Loucy (cell line): ENCODE measurements at regions not wholly inside any gene's neighbourhood (a gene's known extent, or its start where the extent isn't known, plus 50 kb on each side); places are given as distances from the start of the nearest gene placed in this dataset.

Experiments
- H2AFZ ChIP-seq: fragments of 200-600 bp; sonication (generic); 2 replicates; pipeline ENCODE4 v1.6.0; 2016; ENCODE audit warnings: antibody characterized with exemption, mild to moderate bottlenecking, low read length, moderate library complexity
- H3F3A ChIP-seq: fragments of 200-600 bp; 2 replicates; pipeline ENCODE4 v1.6.0; 2016; ENCODE audit warnings: antibody characterized with exemption, low read depth, mild to moderate bottlenecking
- H3K27me3 ChIP-seq: fragments of 200-600 bp; sonication (generic); 2 replicates; pipeline ENCODE4 v1.6.1; 2014; ENCODE audit warnings: low read length, mild to moderate bottlenecking; ENCODE audit not compliant: insufficient read depth, poor library complexity, severe bottlenecking
- H3K36me3 ChIP-seq: fragments of 200-600 bp; sonication (generic); 2 replicates; pipeline ENCODE4 v1.6.1; 2016; ENCODE audit warnings: low read length; ENCODE audit not compliant: insufficient read depth
- H3K4me1 ChIP-seq: fragments of 200-600 bp; sonication (generic); 2 replicates; pipeline ENCODE4 v1.5.1; 2014; ENCODE audit warnings: low read length, mild to moderate bottlenecking; ENCODE audit not compliant: insufficient read depth, poor library complexity, severe bottlenecking
- H3K4me2 ChIP-seq: fragments of 200-600 bp; sonication (generic); 2 replicates; pipeline ENCODE4 v1.6.0; 2014; ENCODE audit warnings: antibody characterized with exemption, low read length, low read depth, mild to moderate bottlenecking; ENCODE audit not compliant: poor library complexity, severe bottlenecking
- H3K4me3 ChIP-seq: fragments of 200-600 bp; sonication (generic); 2 replicates; pipeline ENCODE4 v1.5.1; 2014; ENCODE audit warnings: low read length, mild to moderate bottlenecking, mixed read lengths; ENCODE audit not compliant: poor library complexity, severe bottlenecking
- H3K79me2 ChIP-seq: fragments of 200-600 bp; sonication (generic); 2 replicates; pipeline ENCODE4 v1.6.1; 2014; ENCODE audit warnings: low read length; ENCODE audit not compliant: insufficient read depth
- H3K9ac ChIP-seq: fragments of 200-600 bp; sonication (generic); 2 replicates; pipeline ENCODE4 v1.6.0; 2014; ENCODE audit warnings: mild to moderate bottlenecking, low read depth, low read length, moderate library complexity; ENCODE audit not compliant: poor library complexity, severe bottlenecking
- H3K9me2 ChIP-seq: fragments of 200-600 bp; sonication (generic); replicated peaks from 2 replicates; pipeline ENCODE4 v1.6.1; 2016; ENCODE audit warnings: low read depth, low read length, mixed read lengths
- H3K9me3 ChIP-seq: fragments of 200-600 bp; sonication (generic); 2 replicates; pipeline ENCODE4 v1.6.1; 2014; ENCODE audit warnings: mild to moderate bottlenecking, antibody characterized with exemption, low read length, low read depth; ENCODE audit not compliant: insufficient read depth
- H4K20me1 ChIP-seq: fragments of 200-600 bp; sonication (generic); 2 replicates; pipeline ENCODE4 v1.6.0; 2014; ENCODE audit warnings: antibody characterized with exemption, low read length, mild to moderate bottlenecking; ENCODE audit not compliant: insufficient read depth, poor library complexity, severe bottlenecking
- EZH2phosphoT487 ChIP-seq: fragments of 200-600 bp; IDR thresholded peaks from 2 replicates; pipeline ENCODE4 v1.6.1; 2018; ENCODE audit warnings: antibody characterized with exemption, mild to moderate bottlenecking, moderate library complexity, borderline replicate concordance
- TF ChIP-seq, protein P1 (sequence below): fragments of 200-600 bp; sonication (generic); conservative IDR thresholded peaks from 2 replicates; pipeline ENCODE4 v1.5.1; 2014; ENCODE audit warnings: mild to moderate bottlenecking, antibody characterized with exemption, low read length

DNA sequence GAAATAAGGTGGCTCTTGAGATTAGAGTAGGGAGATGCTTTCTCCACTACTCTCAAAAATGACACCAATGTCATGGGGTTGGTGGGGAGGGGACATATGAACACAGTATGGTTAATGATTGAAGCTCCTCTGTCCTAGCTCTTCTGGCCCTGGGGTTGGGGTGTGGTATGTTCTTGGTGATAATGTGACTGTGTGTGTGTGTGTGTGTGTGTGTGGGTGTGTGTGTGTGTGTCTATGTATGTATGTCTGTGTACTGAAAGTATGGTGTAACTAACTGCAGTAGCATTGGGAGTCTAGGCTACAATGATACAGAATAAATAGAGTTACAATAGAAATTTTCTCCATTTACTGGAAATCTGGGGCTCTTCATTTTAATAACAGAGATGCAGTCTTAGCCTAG lies 121.0 kb upstream of the CD180 start:
- H3K4me1 ChIP-seq, result no peaks in the 10 kb centered on the region
- H4K20me1 ChIP-seq, result no peaks in the 10 kb centered on the region
- H3K9ac ChIP-seq, result no peak overlapping the region
- no peak overlapping the region for H2AFZ ChIP-seq
- H3K4me2 ChIP-seq, result no peak overlapping the region
- TF ChIP-seq, protein P1, sequence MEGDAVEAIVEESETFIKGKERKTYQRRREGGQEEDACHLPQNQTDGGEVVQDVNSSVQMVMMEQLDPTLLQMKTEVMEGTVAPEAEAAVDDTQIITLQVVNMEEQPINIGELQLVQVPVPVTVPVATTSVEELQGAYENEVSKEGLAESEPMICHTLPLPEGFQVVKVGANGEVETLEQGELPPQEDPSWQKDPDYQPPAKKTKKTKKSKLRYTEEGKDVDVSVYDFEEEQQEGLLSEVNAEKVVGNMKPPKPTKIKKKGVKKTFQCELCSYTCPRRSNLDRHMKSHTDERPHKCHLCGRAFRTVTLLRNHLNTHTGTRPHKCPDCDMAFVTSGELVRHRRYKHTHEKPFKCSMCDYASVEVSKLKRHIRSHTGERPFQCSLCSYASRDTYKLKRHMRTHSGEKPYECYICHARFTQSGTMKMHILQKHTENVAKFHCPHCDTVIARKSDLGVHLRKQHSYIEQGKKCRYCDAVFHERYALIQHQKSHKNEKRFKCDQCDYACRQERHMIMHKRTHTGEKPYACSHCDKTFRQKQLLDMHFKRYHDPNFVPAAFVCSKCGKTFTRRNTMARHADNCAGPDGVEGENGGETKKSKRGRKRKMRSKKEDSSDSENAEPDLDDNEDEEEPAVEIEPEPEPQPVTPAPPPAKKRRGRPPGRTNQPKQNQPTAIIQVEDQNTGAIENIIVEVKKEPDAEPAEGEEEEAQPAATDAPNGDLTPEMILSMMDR, result no peak
- no peak for TF ChIP-seq EZH2phosphoT487
- no peaks in the 10 kb centered on the region for H3K9me3 ChIP-seq
- H3K27me3 ChIP-seq, result no peaks in the 10 kb centered on the region
- H3K9me2 ChIP-seq, result no peaks in the 10 kb centered on the region
- H3F3A ChIP-seq, result no peaks in the 10 kb centered on the region
- H3K79me2 ChIP-seq, result no peaks in the 10 kb centered on the region
- H3K36me3 ChIP-seq, result no peaks in the 10 kb centered on the region
- H3K4me3 ChIP-seq, result no peak overlapping the region

DNA sequence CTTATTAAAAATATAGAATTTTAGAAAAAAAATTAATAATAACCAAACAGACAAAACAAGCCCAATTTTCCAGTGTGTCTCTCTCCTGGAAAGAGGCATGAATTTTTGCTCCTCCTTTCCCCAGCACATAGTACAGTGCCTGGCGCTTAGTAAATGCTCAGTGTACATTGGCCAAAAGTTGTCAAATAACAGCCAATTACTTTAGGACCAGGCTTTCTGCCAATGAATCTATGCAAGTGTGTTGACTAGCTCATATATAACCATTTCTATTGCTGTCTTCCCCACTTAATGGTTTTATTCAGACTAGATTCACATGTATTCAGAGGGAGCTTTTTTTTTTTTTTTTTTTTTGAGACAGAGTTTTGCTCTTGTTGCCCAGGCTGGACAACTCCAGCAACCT lies 120.1 kb upstream of the CD180 start:
- Histone ChIP-seq H4K20me1 (no peaks in the 10 kb centered on the region), H3K9me3 (no peaks in the 10 kb centered on the region), H3K79me2 (no peaks in the 10 kb centered on the region), H3K9ac (no peak overlapping the region), H3F3A (no peaks in the 10 kb centered on the region), H3K36me3 (no peaks in the 10 kb centered on the region), H3K4me3 (no peak overlapping the region), H3K4me2 (no peak overlapping the region), H3K27me3 (no peaks in the 10 kb centered on the region), H3K9me2 (no peaks in the 10 kb centered on the region), H2AFZ (no peak overlapping the region), H3K4me1 (no peaks in the 10 kb centered on the region)
- TF ChIP-seq, protein P1, result no peak
- TF ChIP-seq EZH2phosphoT487, result no peak

DNA sequence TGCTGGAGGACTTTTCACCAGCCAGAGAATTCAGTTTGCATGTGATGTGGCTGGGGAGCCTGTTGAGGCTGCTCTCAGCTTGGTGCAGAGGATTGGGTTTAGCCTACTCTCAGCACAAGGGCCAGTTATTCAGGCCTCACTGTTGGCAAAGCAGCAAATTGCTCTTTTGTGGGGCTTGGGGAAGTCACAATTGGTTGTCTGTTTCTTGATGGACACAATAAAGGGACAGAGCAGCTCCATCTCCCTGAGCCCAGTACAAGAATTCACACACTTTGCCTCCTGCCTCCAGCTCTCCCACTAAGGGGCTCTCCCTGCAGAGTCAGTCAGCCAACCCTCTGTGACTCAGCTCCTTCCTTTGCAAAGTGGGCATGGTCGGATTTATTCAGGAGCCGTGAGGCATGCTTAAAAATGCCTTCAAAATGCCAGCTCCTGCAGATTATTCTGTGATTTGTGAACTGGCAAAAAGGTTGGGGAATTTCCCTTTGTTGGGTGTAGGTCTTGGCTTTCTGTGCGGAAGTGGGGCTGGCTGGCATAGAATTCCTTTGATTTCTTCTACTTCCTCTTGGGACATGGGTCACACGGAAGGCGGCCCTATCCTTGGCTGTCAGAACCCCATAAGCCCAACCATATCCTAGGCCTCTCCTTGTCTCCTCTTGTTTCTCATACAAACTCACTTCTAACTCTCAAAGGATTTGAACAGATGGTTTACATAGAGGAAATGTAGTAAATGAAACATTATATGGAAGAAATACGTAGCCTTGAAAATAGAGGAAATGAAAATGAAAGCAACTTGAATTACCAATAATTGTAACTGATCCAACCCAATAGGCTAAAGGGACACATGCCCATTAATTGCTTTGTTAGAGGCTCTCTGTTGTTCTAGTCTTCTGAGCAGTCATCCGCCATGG lies 118.7 kb upstream of the CD180 start:
- Histone ChIP-seq H3F3A (no peaks in the 10 kb centered on the region), H3K79me2 (no peaks in the 10 kb centered on the region), H3K9ac (no peak overlapping the region), H3K4me2 (no peak overlapping the region), H4K20me1 (no peaks in the 10 kb centered on the region), H3K36me3 (no peaks in the 10 kb centered on the region), H2AFZ (no peak overlapping the region), H3K9me2 (no peaks in the 10 kb centered on the region), H3K4me1 (no peaks in the 10 kb centered on the region), H3K9me3 (no peaks in the 10 kb centered on the region), H3K27me3 (no peaks in the 10 kb centered on the region), H3K4me3 (no peak overlapping the region)
- TF ChIP-seq, protein P1, result 0 out of 2 replicates have a peak, but pooled peaks have one; percentile 13
- no peak for TF ChIP-seq EZH2phosphoT487
